MM.1S (cell line): ENCODE measurements at regions not wholly inside any gene's neighbourhood (a gene's known extent, or its start where the extent isn't known, plus 50 kb on each side); places are given as distances from the start of the nearest gene placed in this dataset.

Experiments
- DNase-seq: peaks from one replicate; pipeline ENCODE4 v3.0.0-alpha.2; 2015
- H2AFZ ChIP-seq: fragments of 300-600 bp; sonication (generic); 2 replicates; pipeline ENCODE4 v1.6.0; 2016; ENCODE audit warnings: antibody characterized with exemption, low read length
- H3F3A ChIP-seq: fragments of 300-600 bp; sonication (generic); 2 replicates; pipeline ENCODE4 v1.6.1; 2016; ENCODE audit warnings: mild to moderate bottlenecking, antibody characterized with exemption, low read length, moderate library complexity, mixed read lengths; ENCODE audit not compliant: insufficient read depth
- H3K27ac ChIP-seq: fragments of 300-600 bp; sonication (generic); 2 replicates; pipeline ENCODE4 v1.5.1; 2016; ENCODE audit warnings: mild to moderate bottlenecking, low read length
- H3K27me3 ChIP-seq: fragments of 300-600 bp; sonication (generic); replicated peaks from 2 replicates; pipeline ENCODE4 v1.6.0; 2016; ENCODE audit warnings: low read length; ENCODE audit not compliant: insufficient read depth
- H3K36me3 ChIP-seq: fragments of 300-600 bp; sonication (generic); replicated peaks from 2 replicates; pipeline ENCODE4 v1.6.1; 2016; ENCODE audit warnings: mild to moderate bottlenecking, low read length, mixed read lengths; ENCODE audit not compliant: insufficient read depth
- H3K4me1 ChIP-seq: fragments of 300-600 bp; sonication (generic); 2 replicates; pipeline ENCODE4 v1.6.1; 2016; ENCODE audit warnings: low read length, mixed read lengths
- H3K4me2 ChIP-seq: fragments of 300-600 bp; sonication (generic); 2 replicates; pipeline ENCODE4 v1.6.0; 2016; ENCODE audit warnings: low read depth, low read length
- H3K4me3 ChIP-seq: fragments of 300-600 bp; sonication (generic); 2 replicates; pipeline ENCODE4 v1.5.1; 2016; ENCODE audit warnings: low read length, mixed read lengths
- H3K79me2 ChIP-seq: fragments of 300-600 bp; sonication (generic); 2 replicates; pipeline ENCODE4 v1.6.1; 2016; ENCODE audit warnings: mixed run types, low read length, mixed read lengths
- H3K9ac ChIP-seq: fragments of 300-600 bp; sonication (generic); 2 replicates; pipeline ENCODE4 v1.6.1; 2016; ENCODE audit warnings: low read length, mixed read lengths
- H3K9me2 ChIP-seq: fragments of 300-600 bp; sonication (generic); replicated peaks from 2 replicates; pipeline ENCODE4 v1.6.1; 2016; ENCODE audit warnings: mild to moderate bottlenecking, low read length, mixed read lengths; ENCODE audit not compliant: insufficient read depth
- H3K9me3 ChIP-seq: fragments of 300-600 bp; sonication (generic); replicated peaks from 2 replicates; pipeline ENCODE4 v1.6.1; 2016; ENCODE audit warnings: mild to moderate bottlenecking, low read length, mixed read lengths; ENCODE audit not compliant: insufficient read depth
- H4K20me1 ChIP-seq: fragments of 300-600 bp; sonication (generic); 2 replicates; pipeline ENCODE4 v1.6.1; 2016; ENCODE audit warnings: mild to moderate bottlenecking, low read length, moderate library complexity, mixed read lengths; ENCODE audit not compliant: insufficient read depth
- CTCF ChIP-seq: fragments of 300-600 bp; sonication (generic); IDR thresholded peaks from 2 replicates; pipeline ENCODE4 v1.5.1; 2016; ENCODE audit warnings: antibody characterized with exemption, low read length, mixed read lengths
- EZH2 ChIP-seq: fragments of 300-600 bp; sonication (generic); optimal IDR thresholded peaks from 2 replicates; pipeline ENCODE3; 2017; ENCODE audit warnings: low read depth, mild to moderate bottlenecking, antibody characterized with exemption, low read length, mixed read lengths
- EZH2phosphoT487 ChIP-seq: fragments of 300-600 bp; sonication (generic); IDR thresholded peaks from 2 replicates; pipeline ENCODE4 v1.6.1; 2018; ENCODE audit warnings: antibody characterized with exemption, low read length

DNA sequence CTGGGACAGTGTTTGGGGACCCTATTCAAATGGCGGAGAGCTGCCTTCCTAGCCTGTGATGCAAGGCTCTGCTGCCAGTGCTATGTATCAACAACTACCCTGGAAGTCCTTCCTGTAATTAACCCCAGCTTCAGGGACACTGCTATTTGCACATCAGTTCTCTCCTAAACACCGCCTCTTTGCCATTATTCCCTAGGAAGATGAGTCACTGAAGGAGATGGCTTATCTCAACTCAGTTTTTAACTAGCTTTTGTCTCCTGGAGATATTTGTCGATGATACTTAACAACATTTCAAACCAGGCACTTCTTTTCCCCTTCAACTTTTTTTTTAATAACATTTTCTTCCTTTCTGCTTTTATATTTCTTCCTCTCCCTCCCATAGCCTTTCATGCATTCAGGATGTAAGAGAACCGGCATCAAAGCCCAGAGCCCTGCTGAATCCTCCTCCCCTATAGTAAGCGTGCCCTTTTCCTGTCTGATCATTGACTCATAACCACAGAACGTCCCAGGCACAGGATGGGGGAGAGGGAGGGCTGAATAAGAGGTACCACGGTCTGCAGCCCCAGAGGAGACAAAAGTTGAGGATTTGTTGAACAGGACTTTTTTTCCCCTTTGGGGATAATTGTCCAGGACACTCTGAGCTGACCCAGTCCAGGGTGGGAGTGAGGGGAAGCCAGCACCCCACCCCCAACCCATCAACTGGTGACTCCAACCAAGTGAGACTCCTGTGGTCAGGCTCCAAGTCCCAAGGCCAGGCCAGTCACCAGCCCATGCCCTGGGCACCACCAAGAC is 387.8 kb upstream of the SALL1 start:
- no peaks in the 10 kb centered on the region for H3K27me3 ChIP-seq
- no peak for DNase-seq
- no peaks in the 10 kb centered on the region for H4K20me1 ChIP-seq
- H3F3A ChIP-seq, result no peaks in the 10 kb centered on the region
- H2AFZ ChIP-seq, result no peak overlapping the region
- H3K79me2 ChIP-seq, result no peaks in the 10 kb centered on the region
- no peaks in the 10 kb centered on the region for H3K36me3 ChIP-seq
- H3K9me3 ChIP-seq, result no peaks in the 10 kb centered on the region
- no peak for TF ChIP-seq EZH2phosphoT487
- TF ChIP-seq CTCF, result no peak
- TF ChIP-seq EZH2, result no peak
- H3K4me1 ChIP-seq, result no peaks in the 10 kb centered on the region
- H3K27ac ChIP-seq, result no peak overlapping the region; the same call in 1 of the 2 replicates
- H3K9ac ChIP-seq, result no peak overlapping the region
- no peak overlapping the region for H3K4me3 ChIP-seq
- no peaks in the 10 kb centered on the region for H3K9me2 ChIP-seq
- H3K4me2 ChIP-seq, result no peak overlapping the region

DNA sequence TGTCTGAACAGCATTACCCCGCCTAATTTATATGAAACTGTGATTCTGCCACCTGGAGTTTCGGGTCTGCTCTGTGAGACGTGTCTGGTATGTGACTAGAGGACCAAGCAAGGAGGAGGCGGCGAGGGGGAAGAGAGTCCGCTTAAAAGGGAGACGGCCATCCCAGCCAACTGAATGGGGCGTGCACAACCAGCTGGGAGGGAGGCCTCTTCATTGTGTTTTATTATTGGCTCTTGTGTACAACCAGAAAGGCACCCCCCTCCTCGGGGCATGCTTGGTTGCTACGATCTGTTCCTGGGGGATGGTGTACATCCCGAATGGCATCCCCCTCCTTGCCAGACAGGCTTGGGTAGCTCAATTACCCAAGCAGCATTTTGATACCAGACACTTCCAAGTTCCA is 384.5 kb upstream of the SALL1 start:
- H3K27ac ChIP-seq, result no peak overlapping the region
- TF ChIP-seq EZH2, result no peak
- no peak for TF ChIP-seq CTCF
- no peak for TF ChIP-seq EZH2phosphoT487
- no peaks in the 10 kb centered on the region for H3K4me1 ChIP-seq
- H3K9me2 ChIP-seq, result no peaks in the 10 kb centered on the region
- H3K9me3 ChIP-seq, result no peaks in the 10 kb centered on the region
- H3K4me2 ChIP-seq, result no peak overlapping the region
- no peaks in the 10 kb centered on the region for H3F3A ChIP-seq
- no peak for DNase-seq
- no peak overlapping the region for H3K9ac ChIP-seq
- no peak overlapping the region for H3K4me3 ChIP-seq
- no peaks in the 10 kb centered on the region for H3K79me2 ChIP-seq
- H4K20me1 ChIP-seq, result no peaks in the 10 kb centered on the region
- no peaks in the 10 kb centered on the region for H3K36me3 ChIP-seq
- H2AFZ ChIP-seq, result no peak overlapping the region
- H3K27me3 ChIP-seq, result no peaks in the 10 kb centered on the region

- Histone ChIP-seq H2AFZ (no peak overlapping the region), H3F3A (no peaks in the 10 kb centered on the region), H3K27me3 (no peaks in the 10 kb centered on the region), H3K4me1 (no peaks in the 10 kb centered on the region), H3K9me3 (no peaks in the 10 kb centered on the region), H3K9me2 (no peaks in the 10 kb centered on the region), H3K4me3 (no peak overlapping the region), H3K27ac (no peak overlapping the region), H3K79me2 (no peaks in the 10 kb centered on the region), H4K20me1 (no peaks in the 10 kb centered on the region), H3K4me2 (no peak overlapping the region), H3K36me3 (no peaks in the 10 kb centered on the region), H3K9ac (no peak overlapping the region)
- DNase-seq, result no peak
- TF ChIP-seq EZH2 (no peak), CTCF (no peak), EZH2phosphoT487 (no peak)
These were observed 381.5 kb upstream of the SALL1 start for GRCh38 chr16:51532551-51532950.
